HG02884 (cell line): ENCODE measurements at regions not wholly inside any gene's neighbourhood (a gene's known extent, or its start where the extent isn't known, plus 50 kb on each side); places are given as distances from the start of the nearest gene placed in this dataset.
"Not testable (repeated sequence)": the region's sequence is repeated elsewhere in the genome, so short reads cannot be mapped to it uniquely, and the experiment has no call there.

ENCODE experiments used
- ATAC-seq: cut with Tn5 transposase; IDR thresholded peaks from one replicate; pipeline ENCODE4 v1.9.1; 2021; ENCODE audit warnings: mild to moderate bottlenecking, moderate library complexity; ENCODE audit not compliant: unreplicated experiment

DNA sequence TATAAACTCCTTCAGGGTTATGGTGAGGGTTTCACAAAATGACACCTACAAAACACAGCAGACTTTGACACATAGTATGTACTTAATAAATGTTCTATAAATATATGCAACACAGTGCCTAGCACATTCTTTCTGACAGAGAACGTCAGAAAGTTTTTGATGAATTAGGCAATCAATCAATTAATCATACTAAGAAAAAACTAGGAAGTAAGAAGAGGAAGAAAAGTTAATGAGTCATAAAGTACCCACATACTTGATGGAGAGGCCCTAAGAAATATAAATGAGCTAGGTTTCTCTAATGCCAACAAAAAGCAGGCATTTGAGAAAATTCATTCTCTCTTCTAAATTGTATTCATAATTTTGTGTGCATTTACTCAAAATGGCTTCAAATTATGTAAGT lies 192.7 kb upstream of the VWC2 start:
- ATAC-seq, result no peak

DNA sequence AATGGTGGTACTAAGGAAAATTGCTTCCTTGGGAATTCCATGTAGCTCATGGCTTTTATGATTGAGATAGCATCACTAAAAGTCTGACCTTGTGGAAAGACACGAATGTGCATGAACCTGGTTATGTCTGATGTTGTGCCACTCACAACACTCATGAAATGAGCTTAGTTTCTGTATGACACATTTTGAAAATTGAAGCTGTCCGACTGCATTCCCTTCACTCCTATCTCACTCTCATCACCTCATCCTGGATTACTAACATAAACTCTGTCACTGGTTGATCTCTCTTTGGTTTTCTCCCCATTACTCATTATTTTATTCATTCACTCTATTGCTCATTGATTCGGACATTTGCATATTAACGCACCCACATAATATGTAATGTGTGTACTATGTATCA lies 190.0 kb upstream of the VWC2 start:
- no peak for ATAC-seq

DNA sequence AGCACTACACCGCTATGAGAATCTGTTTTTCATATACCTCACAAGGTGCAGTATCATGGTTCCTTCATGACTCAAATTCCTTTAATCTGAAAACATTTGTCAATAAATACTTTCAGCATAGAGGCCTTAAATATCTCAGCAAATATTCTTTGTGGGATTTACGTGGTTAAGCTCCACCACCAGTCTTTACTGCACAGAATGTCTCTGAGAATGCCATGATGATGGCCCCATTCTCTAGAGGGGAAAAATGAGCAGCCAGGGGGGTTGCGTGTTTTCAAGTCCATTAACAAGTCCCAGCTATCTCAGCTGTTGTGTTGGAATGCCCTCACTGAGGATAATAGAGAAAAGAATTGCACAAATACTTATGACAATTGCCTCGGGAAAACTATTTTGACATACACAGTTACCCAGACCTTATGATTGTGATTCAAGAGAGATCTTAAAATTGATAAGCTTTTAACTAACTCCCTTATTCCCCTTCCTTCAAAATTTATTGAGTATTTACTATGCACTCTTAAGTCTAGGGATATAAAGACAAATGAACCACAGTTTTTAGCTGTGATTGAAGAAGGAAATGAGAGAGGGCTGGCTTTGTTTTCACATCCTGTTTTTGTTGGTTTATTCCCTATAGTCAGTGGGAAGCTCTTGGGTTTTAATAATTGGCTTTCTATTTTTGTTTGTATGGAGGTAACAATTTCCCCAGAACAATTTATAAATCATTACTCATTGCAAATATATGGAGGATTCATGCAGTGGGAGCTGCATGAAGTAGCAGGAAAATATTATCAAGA lies 176.5 kb upstream of the VWC2 start:
- ATAC-seq, result no peak

DNA sequence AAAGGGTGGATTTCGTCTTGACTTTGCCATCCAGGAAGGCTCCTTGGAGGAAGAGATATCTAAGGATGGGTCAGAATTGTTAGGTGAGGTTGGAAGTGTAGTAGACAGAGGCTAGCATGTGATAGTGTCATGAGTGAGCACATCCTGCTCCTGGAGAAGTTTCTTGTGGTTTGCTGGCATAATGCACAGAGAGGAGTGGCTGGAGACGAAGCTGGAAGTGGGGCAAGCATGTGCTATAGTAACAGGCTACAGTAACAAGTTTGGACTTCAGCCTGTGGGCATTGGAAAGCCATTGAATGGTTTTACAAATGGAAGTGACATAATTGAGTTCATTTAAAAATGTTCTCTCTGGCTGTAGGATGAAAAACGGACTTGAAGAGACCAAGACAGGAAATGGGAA lies 175.6 kb upstream of the VWC2 start:
- no peak for ATAC-seq

DNA sequence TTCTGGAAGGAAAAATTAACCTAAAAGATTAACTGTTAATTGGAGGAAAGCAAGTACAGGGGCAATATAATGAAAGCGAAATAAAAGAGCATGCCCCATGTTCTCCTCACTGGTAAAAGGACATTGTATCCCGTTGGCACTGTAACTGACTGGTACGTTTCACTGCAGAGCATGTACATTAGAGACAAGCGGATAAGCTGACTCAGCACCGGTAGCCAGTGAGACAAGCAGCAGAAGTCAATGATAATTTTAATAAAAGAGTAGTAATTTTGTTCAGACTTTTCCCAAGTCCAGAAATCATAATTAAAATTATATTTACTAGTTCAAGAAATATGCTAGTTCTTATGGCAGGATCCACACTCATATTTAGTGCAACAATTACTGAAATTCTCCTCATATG lies 161.5 kb upstream of the VWC2 start:
- no peak for ATAC-seq

DNA sequence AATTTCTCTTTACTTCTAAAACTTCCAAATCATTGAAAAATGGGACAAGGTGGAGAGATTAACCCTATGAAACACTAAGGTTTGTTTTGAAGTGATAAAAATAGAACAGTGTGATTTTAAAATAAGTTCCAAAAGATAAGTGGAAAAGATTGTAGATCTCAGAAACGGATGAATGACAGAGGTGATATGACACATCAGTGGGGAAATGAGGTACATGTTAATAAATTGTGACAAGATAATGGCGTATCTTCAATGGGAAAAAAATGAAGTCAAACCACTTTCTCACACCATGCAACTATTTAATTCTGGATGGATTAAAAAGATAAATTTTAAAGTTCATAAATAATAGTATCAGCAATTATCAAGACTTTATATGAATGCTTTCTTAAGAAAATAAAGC lies 159.7 kb upstream of the VWC2 start:
- ATAC-seq, result no peak

DNA sequence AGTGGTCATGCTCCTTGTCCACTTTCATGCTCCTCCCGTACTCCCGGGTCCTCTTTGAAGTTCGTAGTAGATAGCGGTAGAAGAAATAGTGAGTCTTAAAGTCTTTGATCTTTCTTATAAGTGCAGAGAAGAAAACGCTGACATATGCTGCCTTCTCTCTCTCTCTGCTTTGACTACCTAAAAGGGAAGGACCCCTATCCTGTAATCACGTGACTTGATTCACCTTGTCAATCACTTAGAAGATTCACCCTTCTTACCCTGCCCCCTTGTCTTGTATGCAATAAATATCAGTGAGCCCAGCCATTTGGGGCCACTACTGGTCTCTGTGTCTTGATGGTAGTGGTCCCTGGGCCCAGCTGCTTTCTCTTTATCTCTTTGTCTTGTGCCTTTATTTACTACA lies 158.5 kb upstream of the VWC2 start:
- not testable (repeated sequence) for ATAC-seq

DNA sequence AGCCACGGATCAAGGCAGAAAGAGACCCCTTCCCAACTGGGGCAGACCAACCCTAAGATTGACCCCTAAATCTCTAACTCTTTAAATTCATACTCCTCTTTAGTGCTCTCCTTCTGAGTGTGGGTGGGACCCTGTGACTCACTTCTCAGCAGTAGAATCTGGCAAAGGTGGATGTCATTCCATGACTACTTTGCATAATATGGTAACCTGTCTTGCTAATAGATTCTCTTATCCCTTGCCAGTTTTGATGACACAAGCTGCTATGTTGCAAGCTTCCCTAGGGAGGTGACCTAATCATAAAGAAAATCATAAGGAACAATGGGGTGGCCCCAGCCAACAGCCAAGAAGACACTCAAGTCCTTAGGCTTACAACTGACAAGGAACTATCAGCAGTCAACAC lies 155.4 kb upstream of the VWC2 start:
- ATAC-seq, result no peak

DNA sequence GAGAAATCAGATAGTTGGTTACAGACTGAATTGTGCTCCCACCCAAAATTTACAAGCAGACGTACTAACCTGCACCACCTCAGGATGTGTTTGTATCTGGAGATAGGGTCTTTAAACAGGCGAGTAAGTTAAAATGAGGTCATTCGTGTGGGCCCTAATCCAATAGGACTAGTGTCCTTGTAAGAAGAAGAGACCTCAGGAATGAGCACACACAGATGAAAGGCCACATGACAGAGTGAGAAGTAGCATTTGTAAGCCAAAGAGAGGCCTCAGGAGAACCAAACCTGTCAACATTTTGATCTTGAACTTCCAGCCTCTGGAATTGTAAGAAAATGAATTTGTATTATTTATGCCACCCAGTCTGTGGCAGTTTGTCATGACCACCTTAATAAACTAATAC lies 149.5 kb upstream of the VWC2 start:
- no peak for ATAC-seq

DNA sequence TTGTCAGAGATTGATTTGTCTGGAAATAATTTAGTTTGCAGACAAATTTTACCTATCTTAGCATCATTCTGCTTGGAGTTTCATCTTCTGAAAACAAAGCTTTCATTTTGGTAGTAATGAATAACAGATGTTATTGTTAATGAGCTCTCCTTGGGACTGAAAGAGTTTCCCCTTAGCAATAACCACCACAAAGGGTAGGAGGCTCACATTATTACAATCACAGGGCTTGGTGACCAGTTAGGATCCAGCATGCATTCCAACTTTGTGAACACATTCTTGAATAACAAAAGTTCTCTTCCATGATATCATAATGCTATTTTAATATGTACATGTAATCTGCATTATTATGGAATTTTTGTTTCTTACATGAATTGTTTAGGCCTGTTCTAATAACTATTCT lies 148.8 kb upstream of the VWC2 start:
- ATAC-seq, result no peak

DNA sequence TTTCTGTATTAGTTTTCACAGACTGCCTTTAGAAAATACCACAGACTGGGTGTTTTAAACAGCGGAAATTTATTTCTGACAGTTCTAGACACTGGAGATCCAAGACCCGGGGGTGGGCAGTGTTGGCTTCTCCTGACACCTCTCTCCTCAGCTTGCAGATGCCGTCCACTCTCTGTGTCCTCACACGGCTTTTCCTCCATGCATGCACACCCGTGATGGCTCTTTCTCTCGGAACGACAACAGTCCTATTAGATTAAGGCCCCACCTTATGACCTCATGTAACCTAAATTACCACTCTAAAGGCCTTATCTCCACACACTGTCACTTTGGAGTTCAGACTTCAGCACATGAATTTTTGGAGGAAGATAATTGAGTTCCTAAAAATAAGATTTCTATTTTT lies 142.9 kb upstream of the VWC2 start:
- ATAC-seq, result no peak

DNA sequence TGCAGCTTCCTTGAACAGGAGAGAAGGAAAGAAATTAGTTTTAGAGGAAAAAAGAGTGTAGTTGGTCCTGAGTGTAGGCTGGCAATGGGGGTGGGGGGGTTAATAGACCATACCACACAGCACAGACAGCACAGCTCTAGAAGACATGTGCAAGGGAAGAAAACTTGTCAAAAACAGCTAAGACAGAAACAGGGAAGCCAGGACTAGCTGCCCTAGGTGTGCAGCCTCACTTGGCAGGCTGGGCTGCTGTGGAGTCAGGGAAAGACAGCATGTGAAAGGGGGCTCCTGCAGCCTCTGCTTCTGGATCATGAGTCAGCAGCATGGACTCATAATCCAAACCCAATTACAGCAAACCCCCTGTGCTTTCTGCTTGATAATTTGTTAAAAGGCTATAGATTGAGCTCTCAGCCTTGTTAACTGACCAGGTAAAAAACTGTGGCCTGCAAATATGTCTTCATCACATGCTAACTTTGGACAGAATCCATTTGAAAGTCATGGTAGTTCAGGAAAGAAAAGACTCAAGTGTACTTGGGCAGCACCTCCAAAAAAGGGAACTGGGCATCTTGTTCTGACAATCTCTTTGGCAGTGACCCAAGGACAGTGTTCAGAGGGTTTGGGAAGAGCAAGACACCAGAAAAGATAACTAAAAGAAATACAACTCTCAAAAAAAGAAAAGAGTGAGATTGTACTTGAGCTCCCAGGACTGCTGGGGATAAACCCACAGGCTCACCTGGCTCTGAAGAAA lies 142.2 kb upstream of the VWC2 start:
- no peak for ATAC-seq

DNA sequence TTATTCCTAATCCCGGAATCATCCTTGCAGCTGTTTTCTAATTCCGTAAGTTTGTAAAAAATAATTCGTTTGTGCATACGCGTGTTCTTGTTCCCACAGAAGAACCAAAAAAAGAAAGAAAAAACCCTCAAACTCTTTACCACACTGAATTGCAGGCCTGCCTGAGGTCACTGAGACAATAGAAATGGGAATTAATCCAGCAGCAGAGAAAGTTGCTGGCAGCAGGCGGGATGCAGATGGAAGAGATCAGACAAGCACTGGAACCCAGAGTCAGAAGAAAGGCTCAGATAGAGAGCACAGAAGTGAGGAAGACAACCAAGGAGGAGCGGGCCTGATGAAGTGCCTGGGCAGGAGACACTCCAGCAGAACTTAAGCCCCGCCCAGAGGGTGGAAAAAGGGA lies 141.5 kb upstream of the VWC2 start:
- ATAC-seq, result no peak

DNA sequence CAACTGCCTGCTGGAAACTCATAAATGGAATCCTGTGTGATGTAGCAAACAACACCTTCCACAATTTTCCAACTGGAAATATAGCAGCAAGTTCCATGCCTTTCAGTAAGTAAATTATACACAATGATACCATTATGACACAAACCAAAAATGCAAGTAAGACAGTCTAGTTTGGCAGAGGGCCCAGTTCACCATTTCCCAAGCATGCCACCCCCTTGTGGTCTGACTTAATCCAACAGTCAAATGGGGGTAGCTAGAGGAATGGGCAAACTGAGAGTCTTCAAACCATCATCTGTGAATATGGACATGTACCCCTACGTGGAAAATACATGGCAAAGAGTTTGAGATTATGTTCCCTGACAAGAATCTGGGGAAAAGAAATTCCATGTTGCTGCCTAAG lies 137.6 kb upstream of the VWC2 start:
- no peak for ATAC-seq

DNA sequence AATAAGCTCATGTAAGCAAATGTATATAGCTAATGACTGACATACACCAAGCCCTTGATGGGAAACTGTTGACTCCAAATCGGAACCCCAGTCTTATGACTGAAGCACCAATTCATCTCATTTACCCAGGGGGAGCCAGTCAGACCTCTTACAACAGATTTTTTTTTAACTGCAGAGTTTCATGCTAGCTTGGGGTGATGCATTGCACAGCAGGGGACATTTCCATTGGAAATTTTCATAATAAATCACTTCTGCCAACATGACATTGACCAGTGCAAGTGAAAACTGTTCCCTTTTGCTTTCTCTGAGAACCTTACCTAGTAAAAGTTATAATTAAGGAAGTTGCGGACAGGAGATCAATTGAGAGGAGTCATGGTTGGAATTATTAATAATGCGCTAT lies 137.0 kb upstream of the VWC2 start:
- no peak for ATAC-seq

DNA sequence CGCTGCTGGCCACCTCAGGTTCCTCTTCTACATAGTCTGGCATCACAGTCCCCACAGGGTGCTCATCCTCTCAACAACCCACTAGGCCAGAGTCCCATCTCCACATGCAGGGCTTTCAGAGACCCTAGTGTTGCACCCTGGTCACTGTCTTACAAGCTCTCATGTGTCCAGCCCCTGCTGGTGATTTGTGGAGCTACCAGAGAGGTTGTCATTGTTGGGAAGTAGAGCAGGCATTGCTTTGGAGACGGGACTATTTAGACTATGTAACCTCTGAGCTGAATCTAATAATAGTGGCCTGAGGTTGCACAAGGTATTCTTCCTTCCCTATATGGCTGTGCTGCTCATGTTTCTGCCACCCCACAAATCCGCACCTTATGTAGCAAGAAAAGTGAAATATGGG lies 135.3 kb upstream of the VWC2 start:
- ATAC-seq, result no peak

DNA sequence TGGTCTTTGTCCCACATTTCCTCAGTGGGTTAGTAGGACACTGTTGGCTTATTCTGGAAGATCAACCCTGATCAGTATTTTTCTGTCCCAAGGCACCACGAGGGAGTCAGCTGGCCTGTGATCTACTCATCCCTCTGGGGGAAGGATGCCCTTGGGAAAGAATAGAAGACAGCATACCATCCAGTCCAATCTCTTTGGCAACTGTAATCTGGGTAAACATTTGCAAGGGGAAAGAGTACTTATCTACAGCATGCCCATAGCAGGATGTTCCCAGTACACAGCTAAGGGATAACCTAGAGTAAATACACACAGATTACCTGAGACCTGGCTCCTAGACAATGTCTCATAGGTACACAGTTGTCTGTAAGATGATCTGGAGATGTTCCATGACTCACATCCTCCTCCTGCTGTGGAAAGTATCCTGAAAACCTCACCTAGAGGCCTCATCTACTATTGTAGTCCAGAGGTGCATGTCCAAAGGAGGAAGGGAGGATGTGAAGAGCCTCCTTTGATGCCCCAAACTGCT lies 134.3 kb upstream of the VWC2 start:
- no peak for ATAC-seq

DNA sequence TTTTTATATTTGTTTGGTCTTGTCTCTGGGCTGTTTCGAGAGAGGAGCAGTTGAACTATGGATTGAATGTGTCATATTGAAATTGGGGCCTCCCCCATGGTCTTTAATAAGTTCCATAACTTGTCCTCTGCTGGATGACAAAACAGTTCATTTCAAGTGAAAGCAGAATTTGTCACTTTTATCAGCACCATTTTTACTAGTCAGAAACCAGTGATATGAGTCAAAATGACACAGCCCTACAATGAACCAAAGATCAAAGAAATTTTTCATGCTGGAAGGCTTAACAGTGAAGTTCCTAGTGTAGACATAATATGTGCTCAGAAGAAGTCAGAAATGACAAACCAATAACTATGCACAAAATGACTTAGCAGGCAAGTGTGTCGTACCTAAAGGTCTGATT lies 133.6 kb upstream of the VWC2 start:
- no peak for ATAC-seq

DNA sequence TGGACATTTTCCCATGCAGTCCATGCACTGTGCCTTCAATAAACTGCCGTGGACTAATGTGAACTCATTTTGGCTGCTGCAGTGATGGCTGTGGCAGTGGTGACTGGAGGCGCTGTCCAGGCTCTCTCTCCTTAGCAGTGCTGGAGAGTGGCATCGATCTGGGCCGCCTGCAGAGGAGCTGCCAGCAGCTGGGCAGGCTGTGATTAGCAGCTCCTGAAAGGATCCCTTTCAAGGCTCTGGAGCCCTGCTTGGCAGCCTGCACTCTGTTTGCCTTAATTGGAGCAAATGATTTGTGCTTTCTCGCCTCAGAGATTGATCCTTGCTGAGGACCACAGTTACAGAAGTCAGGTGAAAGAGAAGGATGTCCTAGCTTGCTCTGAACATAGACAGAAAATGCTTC lies 130.1 kb upstream of the VWC2 start:
- no peak for ATAC-seq

DNA sequence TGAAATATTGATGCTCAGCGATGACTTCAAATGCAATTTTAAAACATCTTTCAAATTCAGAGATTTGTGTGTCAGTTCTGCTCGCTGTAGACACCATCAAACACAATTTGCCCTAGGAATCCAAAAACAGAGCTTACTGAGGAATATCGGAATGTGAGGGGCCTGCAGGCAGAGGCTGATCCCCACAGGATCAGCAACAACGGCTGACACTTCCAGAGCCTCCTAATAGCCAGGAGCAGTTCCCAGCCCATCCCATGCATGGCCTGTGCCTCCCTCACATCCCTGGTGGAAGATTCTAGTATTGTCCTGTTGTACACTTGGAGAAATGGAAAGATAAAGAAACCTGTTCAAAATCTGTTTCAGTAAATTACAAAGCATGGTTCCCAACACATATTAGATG lies 129.7 kb upstream of the VWC2 start:
- no peak for ATAC-seq

DNA sequence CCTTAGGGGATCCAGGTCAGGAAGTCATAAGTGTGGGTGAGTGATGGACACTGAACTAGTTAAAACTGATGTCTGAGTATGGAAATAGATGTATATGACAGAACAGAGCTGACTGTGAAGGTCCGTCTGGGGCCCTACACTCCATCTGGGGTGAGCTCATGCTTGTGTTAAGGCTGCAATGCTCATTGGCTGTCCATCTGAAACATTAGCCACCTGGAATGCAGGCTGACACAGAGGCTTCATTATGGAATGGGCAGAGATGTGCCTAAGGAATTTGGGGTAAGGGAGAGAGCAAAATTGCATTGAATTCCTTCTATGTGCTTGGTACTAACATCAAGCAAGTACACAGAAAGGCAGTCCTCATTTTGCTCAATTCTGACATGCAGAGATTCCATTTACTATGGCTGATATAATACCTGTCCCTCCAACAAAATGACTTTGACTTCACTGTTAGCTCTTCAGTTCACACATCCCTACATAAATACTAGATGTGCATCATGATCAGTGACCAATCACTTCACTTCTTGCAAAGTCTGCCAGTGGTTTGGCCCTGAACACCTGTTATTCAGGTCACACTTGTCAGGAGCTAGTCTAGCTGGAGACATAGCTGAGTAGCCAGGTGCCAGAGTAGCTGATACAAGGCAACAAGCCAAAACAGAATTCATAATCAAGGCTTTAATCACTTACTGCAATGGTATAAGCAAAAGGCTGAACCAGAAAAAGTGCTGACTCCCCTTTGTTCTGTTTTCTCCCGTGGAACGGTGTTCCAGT lies 128.9 kb upstream of the VWC2 start:
- no peak for ATAC-seq

DNA sequence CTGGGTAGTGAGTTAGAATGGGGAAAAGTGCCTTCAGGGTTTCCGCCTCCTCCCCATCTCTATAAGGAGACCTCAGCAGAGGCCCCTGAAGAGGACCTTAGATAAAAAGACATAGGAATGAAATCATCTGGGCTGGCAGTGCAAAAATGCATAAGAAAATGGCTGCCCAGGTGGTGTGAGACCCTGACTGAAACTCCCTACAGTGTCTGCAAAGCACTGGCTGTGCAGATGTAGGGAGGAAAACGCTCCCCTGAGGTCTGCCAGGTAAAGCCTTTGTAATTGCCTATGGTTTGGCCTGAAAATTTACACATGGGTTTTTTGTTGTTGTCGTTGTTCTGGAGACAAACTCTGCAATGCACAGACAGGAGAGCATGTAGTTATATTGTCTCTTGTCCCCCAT lies 128.1 kb upstream of the VWC2 start:
- no peak for ATAC-seq
